ENCODE measurements at regions not wholly inside any gene's neighbourhood (a gene's known extent, or its start where the extent isn't known, plus 50 kb on each side); places are given as distances from the start of the nearest gene placed in this dataset.

DNA sequence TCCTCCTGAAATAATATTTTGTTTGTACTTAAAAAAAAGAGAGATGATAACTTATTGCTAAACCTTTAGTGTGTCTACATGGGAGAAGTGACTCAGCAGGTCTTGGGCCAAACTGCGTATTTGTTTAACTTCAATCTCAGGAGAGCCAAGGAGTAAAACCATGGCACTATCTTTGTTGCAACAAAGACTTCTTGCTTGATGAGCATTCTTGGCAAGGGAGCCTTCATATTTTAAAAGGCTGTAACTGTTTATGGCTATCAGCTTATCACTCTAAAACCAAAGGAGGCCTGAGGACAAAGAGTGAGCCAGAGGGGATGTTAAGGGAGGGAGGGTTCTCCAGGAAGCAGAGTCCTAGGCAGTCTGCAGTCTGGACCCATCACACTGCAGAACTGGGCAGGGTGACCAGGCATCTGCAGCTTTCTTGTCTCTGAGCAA lies 216.2 kb upstream of the S1PR3 start:
- H2AK5ac ChIP-seq (ENCODE audit: low read depth, low read length): no peak overlapping the region
- H3K23ac ChIP-seq (ENCODE audit: low read depth, low read length, poor library complexity): no peak overlapping the region
- H3K79me1 ChIP-seq (ENCODE audit: low read depth, low read length): no peaks in the 10 kb centered on the region
- no peak overlapping the region for H4K8ac ChIP-seq (ENCODE audit: low read depth, low read length)
- no peak overlapping the region for H2BK5ac ChIP-seq (ENCODE audit: low read length)
- H2BK120ac ChIP-seq (ENCODE audit: low read depth, low read length): no peak overlapping the region
- DNase-seq (ENCODE audit: low spot score): no peak
- H3K4me2 ChIP-seq (ENCODE audit: insufficient read depth, low read length, poor library complexity, severe bottlenecking): no peak overlapping the region
- no peaks in the 10 kb centered on the region for H3K36me3 ChIP-seq (replicated peaks in 1 of 2; ENCODE audit: control insufficient read depth in 2 of 2, insufficient read depth in 2 of 2, low read length in 2 of 2)
- no peak overlapping the region for H2AFZ ChIP-seq (ENCODE audit: low read length)
- H3K27ac ChIP-seq (replicated peaks; ENCODE audit: low read length): no peak overlapping the region
- H2BK15ac ChIP-seq (ENCODE audit: low read length): no peak overlapping the region
- H4K91ac ChIP-seq (ENCODE audit: low read depth, low read length, poor library complexity): no peak overlapping the region
- peaks cover 0 to 2% of the 10 kb centered on the region in 2 donors for H3K9me3 ChIP-seq (replicated peaks in 1 of 2; ENCODE audit: control insufficient read depth in 2 of 2, insufficient read depth in 1 of 2, low read depth in 1 of 2, low read length in 2 of 2)
- no CpG with 5 or more reads among the region's 1 CpG for WGBS, 2 donors (ENCODE audit: extremely low coverage in 2 of 2, insufficient read length in 2 of 2, insufficient replicate concordance in 1 of 2)
- H2BK12ac ChIP-seq (ENCODE audit: low read length): no peak overlapping the region
- no peak overlapping the region for H3K4ac ChIP-seq (ENCODE audit: low read length)
- H3K27me3 ChIP-seq (ENCODE audit: control insufficient read depth in 3 of 3, insufficient read depth in 3 of 3, low read depth in 1 of 3, low read length in 3 of 3): peaks cover 0 to 2% (median 0%) of the 10 kb centered on the region in 3 experiments
- no peak overlapping the region for H3K9ac ChIP-seq (ENCODE audit: low read depth, low read length, poor library complexity)
- H3K4me3 ChIP-seq (ENCODE audit: low read length in 2 of 2): no peak overlapping the region
- H3K18ac ChIP-seq (ENCODE audit: low read length): no peak overlapping the region
- peaks cover 13 to 37% of the 10 kb centered on the region in 2 donors for H3K4me1 ChIP-seq (ENCODE audit: control insufficient read depth in 2 of 2, insufficient read depth in 1 of 2, low read depth in 1 of 2, low read length in 2 of 2)
- H3K14ac ChIP-seq (ENCODE audit: low read length): no peak overlapping the region

DNA sequence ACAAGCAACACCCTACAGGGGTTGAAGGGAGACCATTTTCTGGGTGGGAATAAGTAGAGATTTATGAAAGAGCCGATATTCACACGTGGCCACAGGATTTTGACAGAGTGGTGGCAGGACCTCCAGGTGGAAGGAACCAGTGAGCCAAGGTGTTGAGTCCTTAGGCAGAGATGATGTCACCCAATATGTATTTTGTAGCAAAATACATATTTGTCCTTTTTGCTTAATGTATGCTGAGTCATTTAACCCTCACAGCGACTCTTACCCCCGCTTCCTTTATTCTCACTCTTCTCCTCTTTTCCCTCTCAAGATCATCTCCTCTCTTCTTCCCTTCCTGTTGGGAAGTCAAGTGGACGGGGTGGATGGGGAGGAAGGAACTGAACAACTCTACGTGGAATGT lies 215.7 kb upstream of the S1PR3 start:
- WGBS, 2 donors (ENCODE audit: extremely low coverage in 2 of 2, insufficient read length in 2 of 2, insufficient replicate concordance in 1 of 2): 100% methylated on average over 1 of the region's 6 CpGs; no CpG with 5 or more reads in 1 of the 2 donors

DNA sequence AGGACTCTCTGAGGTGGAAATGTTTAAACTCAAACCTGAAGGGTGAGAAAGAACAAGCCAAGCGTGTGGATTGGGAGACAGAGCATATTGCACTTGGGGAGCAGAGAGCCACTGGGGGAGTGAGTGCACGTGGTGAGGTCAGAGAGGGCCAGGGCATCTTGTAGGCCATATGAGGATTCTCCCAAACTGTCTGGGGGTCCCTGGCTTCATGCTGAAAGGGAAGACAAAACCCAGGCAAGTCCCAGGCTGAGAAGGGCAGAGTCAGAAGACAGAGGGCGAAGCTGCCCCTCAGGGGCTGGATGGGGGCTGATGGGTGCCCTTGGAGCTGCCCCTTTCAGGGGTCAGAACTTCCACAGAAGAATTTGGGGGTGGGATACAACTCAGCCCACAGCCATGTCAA lies 215.3 kb upstream of the S1PR3 start:
- Histone ChIP-seq H2BK12ac (ENCODE audit: low read length) (no peak overlapping the region), H2BK120ac (ENCODE audit: low read depth, low read length) (no peak overlapping the region), H3K4me1 (ENCODE audit: control insufficient read depth in 2 of 2, insufficient read depth in 1 of 2, low read depth in 1 of 2, low read length in 2 of 2) (peaks cover 13 to 42% of the 10 kb centered on the region in 2 donors), H2BK5ac (ENCODE audit: low read length) (no peak overlapping the region), H3K9me3 (replicated peaks in 1 of 2; ENCODE audit: control insufficient read depth in 2 of 2, insufficient read depth in 1 of 2, low read depth in 1 of 2, low read length in 2 of 2) (peaks cover 0 to 2% of the 10 kb centered on the region in 2 donors), H3K27me3 (ENCODE audit: control insufficient read depth in 3 of 3, insufficient read depth in 3 of 3, low read depth in 1 of 3, low read length in 3 of 3) (peaks cover 0 to 2% (median 0%) of the 10 kb centered on the region in 3 experiments), H3K4ac (ENCODE audit: low read length) (no peak overlapping the region), H2AFZ (ENCODE audit: low read length) (no peak overlapping the region), H3K36me3 (replicated peaks in 1 of 2; ENCODE audit: control insufficient read depth in 2 of 2, insufficient read depth in 2 of 2, low read length in 2 of 2) (no peaks in the 10 kb centered on the region), H3K9ac (ENCODE audit: low read depth, low read length, poor library complexity) (no peak overlapping the region), H4K8ac (ENCODE audit: low read depth, low read length) (no peak overlapping the region), H3K18ac (ENCODE audit: low read length) (peak overlapping the region; percentile 24), H3K14ac (ENCODE audit: low read length) (no peak overlapping the region), H2AK5ac (ENCODE audit: low read depth, low read length) (no peak overlapping the region), H3K4me2 (ENCODE audit: insufficient read depth, low read length, poor library complexity, severe bottlenecking) (no peak overlapping the region), H3K27ac (replicated peaks; ENCODE audit: low read length) (no peak overlapping the region), H2BK15ac (ENCODE audit: low read length) (peak overlapping the region; percentile 89), H3K79me1 (ENCODE audit: low read depth, low read length) (no peaks in the 10 kb centered on the region), H3K4me3 (ENCODE audit: low read length in 2 of 2) (no peak overlapping the region), H3K23ac (ENCODE audit: low read depth, low read length, poor library complexity) (no peak overlapping the region), H4K91ac (ENCODE audit: low read depth, low read length, poor library complexity) (no peak overlapping the region)
- no peak for DNase-seq (ENCODE audit: low spot score)
- no CpG with 5 or more reads among the region's 3 CpGs for WGBS, 2 donors (ENCODE audit: extremely low coverage in 2 of 2, insufficient read length in 2 of 2, insufficient replicate concordance in 1 of 2)

More for the DNA sequence above, 215.7 kb upstream of the S1PR3 start:
- no peak for DNase-seq (ENCODE audit: low spot score)
- Histone ChIP-seq H2BK5ac (ENCODE audit: low read length) (no peak overlapping the region), H3K4ac (ENCODE audit: low read length) (no peak overlapping the region), H3K79me1 (ENCODE audit: low read depth, low read length) (no peaks in the 10 kb centered on the region), H3K23ac (ENCODE audit: low read depth, low read length, poor library complexity) (no peak overlapping the region), H3K4me2 (ENCODE audit: insufficient read depth, low read length, poor library complexity, severe bottlenecking) (no peak overlapping the region), H4K91ac (ENCODE audit: low read depth, low read length, poor library complexity) (no peak overlapping the region), H3K9me3 (replicated peaks in 1 of 2; ENCODE audit: control insufficient read depth in 2 of 2, insufficient read depth in 1 of 2, low read depth in 1 of 2, low read length in 2 of 2) (peaks cover 0 to 2% of the 10 kb centered on the region in 2 donors), H2AK5ac (ENCODE audit: low read depth, low read length) (no peak overlapping the region), H3K27me3 (ENCODE audit: control insufficient read depth in 3 of 3, insufficient read depth in 3 of 3, low read depth in 1 of 3, low read length in 3 of 3) (peaks cover 0 to 2% (median 0%) of the 10 kb centered on the region in 3 experiments), H4K8ac (ENCODE audit: low read depth, low read length) (no peak overlapping the region), H2BK12ac (ENCODE audit: low read length) (no peak overlapping the region), H2BK120ac (ENCODE audit: low read depth, low read length) (no peak overlapping the region), H3K4me1 (ENCODE audit: control insufficient read depth in 2 of 2, insufficient read depth in 1 of 2, low read depth in 1 of 2, low read length in 2 of 2) (peaks cover 13 to 42% of the 10 kb centered on the region in 2 donors), H3K18ac (ENCODE audit: low read length) (no peak overlapping the region), H3K9ac (ENCODE audit: low read depth, low read length, poor library complexity) (no peak overlapping the region), H3K4me3 (ENCODE audit: low read length in 2 of 2) (no peak overlapping the region), H3K14ac (ENCODE audit: low read length) (no peak overlapping the region), H2AFZ (ENCODE audit: low read length) (no peak overlapping the region), H3K27ac (replicated peaks; ENCODE audit: low read length) (no peak overlapping the region), H2BK15ac (ENCODE audit: low read length) (no peak overlapping the region), H3K36me3 (replicated peaks in 1 of 2; ENCODE audit: control insufficient read depth in 2 of 2, insufficient read depth in 2 of 2, low read length in 2 of 2) (no peaks in the 10 kb centered on the region)

DNA sequence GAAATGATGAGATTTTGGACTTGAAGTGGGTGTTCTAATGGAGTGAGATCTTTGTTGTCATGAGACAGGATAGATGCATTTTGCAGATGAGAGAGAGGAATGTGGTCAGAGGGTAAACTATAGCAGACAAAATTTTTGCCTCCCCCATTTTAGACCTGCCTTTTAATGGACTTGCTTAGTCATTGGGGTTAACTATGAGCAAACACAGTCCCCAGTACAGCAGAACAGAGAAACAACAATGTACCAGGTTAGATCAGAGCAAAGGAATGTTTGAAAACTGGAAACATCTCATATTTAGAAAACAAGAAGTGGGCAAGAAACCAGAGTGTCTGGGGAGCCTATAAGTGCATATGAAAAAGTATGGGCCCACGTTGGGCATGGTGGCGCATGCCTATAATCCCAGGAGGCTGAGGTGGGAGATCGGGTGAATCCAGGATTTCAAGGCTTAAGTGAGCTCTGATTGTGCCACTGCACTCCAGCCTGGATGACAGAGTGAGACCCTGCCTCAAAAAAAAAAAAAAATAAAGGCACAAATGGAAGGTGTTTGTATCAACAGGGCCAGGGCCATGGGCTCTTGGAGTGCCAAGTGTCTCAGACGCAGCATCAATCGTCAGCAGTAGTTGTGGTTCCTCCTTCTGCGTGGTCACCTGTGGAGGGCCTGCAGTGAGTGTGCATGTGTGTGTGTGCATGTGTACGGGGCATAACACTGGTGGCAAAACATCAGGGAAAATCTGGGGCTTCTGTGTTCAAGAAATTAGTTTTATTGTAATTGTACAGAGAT lies 214.4 kb upstream of the S1PR3 start:
- DNase-seq (ENCODE audit: low spot score): no peak
- Histone ChIP-seq H3K9me3 (replicated peaks in 1 of 2; ENCODE audit: control insufficient read depth in 2 of 2, insufficient read depth in 1 of 2, low read depth in 1 of 2, low read length in 2 of 2) (peaks cover 0 to 2% of the 10 kb centered on the region in 2 donors), H3K9ac (ENCODE audit: low read depth, low read length, poor library complexity) (no peak overlapping the region), H3K36me3 (replicated peaks in 1 of 2; ENCODE audit: control insufficient read depth in 2 of 2, insufficient read depth in 2 of 2, low read length in 2 of 2) (no peaks in the 10 kb centered on the region), H2AFZ (ENCODE audit: low read length) (peak overlapping the region; percentile 89), H3K27me3 (ENCODE audit: control insufficient read depth in 3 of 3, insufficient read depth in 3 of 3, low read depth in 1 of 3, low read length in 3 of 3) (peaks cover 0 to 3% (median 0%) of the 10 kb centered on the region in 3 experiments), H3K18ac (ENCODE audit: low read length) (peak overlapping the region; percentile 5), H2BK12ac (ENCODE audit: low read length) (no peak overlapping the region), H2BK15ac (ENCODE audit: low read length) (no peak overlapping the region), H3K14ac (ENCODE audit: low read length) (no peak overlapping the region), H3K4me2 (ENCODE audit: insufficient read depth, low read length, poor library complexity, severe bottlenecking) (no peak overlapping the region), H3K4me1 (ENCODE audit: control insufficient read depth in 2 of 2, insufficient read depth in 1 of 2, low read depth in 1 of 2, low read length in 2 of 2) (peaks cover 16 to 48% of the 10 kb centered on the region in 2 donors), H2AK5ac (ENCODE audit: low read depth, low read length) (no peak overlapping the region), H3K23ac (ENCODE audit: low read depth, low read length, poor library complexity) (no peak overlapping the region), H3K79me1 (ENCODE audit: low read depth, low read length) (no peaks in the 10 kb centered on the region), H2BK120ac (ENCODE audit: low read depth, low read length) (no peak overlapping the region), H3K27ac (replicated peaks; ENCODE audit: low read length) (no peak overlapping the region), H4K91ac (ENCODE audit: low read depth, low read length, poor library complexity) (no peak overlapping the region), H4K8ac (ENCODE audit: low read depth, low read length) (no peak overlapping the region), H3K4ac (ENCODE audit: low read length) (no peak overlapping the region), H2BK5ac (ENCODE audit: low read length) (no peak overlapping the region), H3K4me3 (ENCODE audit: low read length in 2 of 2) (no peak overlapping the region)
- WGBS, 2 donors (ENCODE audit: extremely low coverage in 2 of 2, insufficient read length in 2 of 2, insufficient replicate concordance in 1 of 2): no CpG with 5 or more reads among the region's 7 CpGs
